ENCODE measurements at regions not wholly inside any gene's neighbourhood (a gene's known extent, or its start where the extent isn't known, plus 50 kb on each side); places are given as distances from the start of the nearest gene placed in this dataset.

DNA sequence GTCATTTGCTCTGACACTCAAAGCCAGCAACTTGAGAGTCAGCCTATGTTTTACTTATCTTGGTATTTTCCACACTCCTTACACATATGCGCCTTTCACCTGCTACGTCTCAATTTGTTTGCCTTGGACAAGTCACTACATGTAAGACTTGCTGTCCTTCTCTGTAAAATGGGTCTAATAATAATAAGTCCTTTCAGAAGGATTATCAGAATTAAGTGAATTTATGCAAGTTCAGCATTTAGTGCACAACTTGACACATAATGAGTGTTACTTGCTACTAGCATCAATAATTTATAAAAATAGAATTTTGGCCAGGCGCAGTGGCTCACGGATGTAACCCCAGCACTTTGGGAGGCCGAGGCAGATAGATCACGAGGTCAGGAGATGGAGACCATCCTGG lies 71.1 kb upstream of the UBL3 start:
- TF ChIP-seq, protein P1, sequence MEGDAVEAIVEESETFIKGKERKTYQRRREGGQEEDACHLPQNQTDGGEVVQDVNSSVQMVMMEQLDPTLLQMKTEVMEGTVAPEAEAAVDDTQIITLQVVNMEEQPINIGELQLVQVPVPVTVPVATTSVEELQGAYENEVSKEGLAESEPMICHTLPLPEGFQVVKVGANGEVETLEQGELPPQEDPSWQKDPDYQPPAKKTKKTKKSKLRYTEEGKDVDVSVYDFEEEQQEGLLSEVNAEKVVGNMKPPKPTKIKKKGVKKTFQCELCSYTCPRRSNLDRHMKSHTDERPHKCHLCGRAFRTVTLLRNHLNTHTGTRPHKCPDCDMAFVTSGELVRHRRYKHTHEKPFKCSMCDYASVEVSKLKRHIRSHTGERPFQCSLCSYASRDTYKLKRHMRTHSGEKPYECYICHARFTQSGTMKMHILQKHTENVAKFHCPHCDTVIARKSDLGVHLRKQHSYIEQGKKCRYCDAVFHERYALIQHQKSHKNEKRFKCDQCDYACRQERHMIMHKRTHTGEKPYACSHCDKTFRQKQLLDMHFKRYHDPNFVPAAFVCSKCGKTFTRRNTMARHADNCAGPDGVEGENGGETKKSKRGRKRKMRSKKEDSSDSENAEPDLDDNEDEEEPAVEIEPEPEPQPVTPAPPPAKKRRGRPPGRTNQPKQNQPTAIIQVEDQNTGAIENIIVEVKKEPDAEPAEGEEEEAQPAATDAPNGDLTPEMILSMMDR (IDR thresholded peaks at IDR 0.05): no peak
- no peak for TF ChIP-seq POLR2A (IDR thresholded peaks at IDR 0.05)
- TF ChIP-seq EP300 (IDR thresholded peaks at IDR 0.05): no peak
- TF ChIP-seq POLR2AphosphoS5 (IDR thresholded peaks at IDR 0.05): no peak
